ENCODE measurements at regions not wholly inside any gene's neighbourhood (a gene's known extent, or its start where the extent isn't known, plus 50 kb on each side); places are given as distances from the start of the nearest gene placed in this dataset.
A peak's percentile ranks its signal among the peaks of the same experiment; 100 is the strongest.

DNA sequence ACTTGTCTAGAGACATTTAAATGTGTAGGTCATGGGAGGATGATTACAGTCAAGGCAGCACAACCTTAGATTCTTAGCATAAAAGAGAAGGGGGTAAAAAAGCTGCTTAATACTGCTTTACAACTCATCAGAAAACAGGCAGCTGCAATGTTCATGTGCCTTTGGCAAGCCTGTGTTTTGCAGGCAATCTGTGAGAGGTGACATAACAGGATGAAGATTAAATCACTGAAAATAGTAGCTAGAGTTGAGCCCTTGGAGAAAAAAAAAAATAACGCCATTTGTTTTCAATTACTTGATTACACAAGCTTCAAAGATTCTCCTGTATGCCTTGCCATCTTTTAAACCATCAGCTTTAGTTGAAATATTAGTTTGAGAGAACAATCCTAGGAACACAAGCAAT, 847.6 kb upstream of the LCORL start:
- DNase-seq (ENCODE audit: low spot score) = no peak

- no peak for DNase-seq (ENCODE audit: low spot score)
Measured at GRCh38 chr4:18860836-18861530, 839.4 kb upstream of the LCORL start.

DNA sequence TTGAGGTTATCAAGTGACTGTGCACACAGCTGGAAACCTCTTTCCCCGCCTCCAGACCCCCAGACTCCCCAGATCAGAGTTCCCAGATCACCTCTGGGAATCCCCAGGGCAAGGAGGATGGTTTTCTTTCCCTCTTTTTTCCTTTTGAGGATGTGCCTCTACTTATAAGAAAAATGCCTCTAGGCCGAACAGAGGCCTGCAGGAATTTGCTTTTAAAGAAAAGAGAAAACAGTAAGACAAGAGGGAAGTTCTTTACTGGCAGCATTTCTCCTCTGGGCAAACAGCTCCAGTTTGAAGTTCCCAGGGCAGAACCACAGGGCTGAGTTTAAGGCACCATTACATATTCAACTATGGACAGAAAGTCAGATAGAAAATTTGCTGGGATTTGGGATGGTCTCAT, 837.9 kb upstream of the LCORL start:
- no peak for DNase-seq (ENCODE audit: low spot score)

DNA sequence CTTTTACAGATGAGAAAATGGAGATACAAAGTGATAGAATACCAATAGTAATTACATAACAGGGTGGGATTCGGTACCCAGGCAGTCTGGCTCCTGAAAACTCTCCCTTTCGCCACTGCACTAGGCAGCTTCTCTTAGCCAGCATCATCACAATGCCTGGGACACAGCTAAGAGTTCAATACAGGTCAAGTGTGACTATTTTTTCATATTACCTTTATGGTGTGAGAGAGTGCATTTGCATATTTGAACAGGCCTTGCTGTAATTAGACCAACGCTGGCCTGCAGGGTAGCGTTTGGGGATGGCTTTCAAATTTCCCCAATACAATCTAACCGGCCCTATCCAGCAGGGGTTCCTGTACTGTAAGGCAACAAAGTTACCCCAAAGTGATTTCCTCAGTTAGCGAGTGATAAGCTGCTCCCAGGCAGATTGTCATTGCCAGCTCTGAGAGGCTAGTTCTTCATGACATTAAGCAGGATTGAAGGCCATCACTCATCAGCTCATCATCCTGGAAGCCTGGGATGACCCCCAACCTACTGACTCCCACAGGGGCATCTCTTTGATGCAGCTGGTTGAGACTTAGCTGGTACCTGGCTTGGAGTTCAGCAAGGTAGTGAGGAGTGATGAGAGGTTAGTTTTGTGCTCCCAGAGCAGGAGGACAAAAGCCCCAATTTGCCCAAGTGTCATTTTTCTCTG, 836.8 kb upstream of the LCORL start:
- no peak for DNase-seq (ENCODE audit: low spot score)

- DNase-seq (ENCODE audit: low spot score) = no peak
Measured at GRCh38 chr4:18850867-18851266, 829.3 kb upstream of the LCORL start.

- DNase-seq (ENCODE audit: low spot score) = peak; percentile 20
Measured at GRCh38 chr4:18847249-18847890, 825.8 kb upstream of the LCORL start.

GRCh38 chr4:18846313-18846712, 824.8 kb upstream of the LCORL start:
- DNase-seq (ENCODE audit: low spot score) = no peak

DNA sequence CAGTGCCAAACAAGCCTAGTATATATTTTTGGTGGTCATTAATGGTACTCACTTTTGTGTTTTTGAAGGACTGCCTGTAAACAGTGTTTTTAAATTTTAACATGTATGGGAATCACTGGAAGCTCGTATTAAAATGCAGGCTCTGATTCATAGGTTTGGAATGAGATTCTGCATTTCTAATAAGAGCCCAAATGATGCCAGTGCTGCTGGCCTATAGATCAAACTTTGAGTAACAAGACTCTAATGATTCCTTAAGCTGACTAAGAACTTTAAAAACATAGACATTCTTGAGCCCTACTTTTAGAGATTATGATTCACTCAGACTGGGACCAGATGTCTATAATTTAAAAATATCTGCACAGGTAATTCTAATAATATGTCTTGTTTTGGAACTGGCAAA, 823.2 kb upstream of the LCORL start:
- no peak for DNase-seq (ENCODE audit: low spot score)

DNA sequence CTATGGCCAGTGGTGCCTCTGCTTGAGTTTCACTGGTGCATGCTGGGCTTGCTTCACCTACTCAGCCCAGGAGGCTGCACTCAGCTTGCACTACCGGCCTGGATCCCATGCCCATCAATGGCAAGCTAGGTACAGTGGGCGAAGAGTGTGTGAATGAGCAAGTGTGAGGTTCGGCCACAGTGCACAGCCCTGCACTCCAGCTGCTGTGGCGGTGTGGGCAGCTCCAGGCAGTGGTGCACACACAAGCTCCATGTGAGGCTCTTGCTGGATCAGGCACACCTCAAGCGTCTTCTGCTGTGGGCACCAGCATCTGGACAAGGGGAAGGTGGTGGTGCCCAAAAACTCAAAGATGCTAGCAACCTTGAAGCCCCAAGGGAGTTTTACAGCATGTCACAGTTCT, 820.9 kb upstream of the LCORL start:
- DNase-seq (ENCODE audit: low spot score) = no peak

DNA sequence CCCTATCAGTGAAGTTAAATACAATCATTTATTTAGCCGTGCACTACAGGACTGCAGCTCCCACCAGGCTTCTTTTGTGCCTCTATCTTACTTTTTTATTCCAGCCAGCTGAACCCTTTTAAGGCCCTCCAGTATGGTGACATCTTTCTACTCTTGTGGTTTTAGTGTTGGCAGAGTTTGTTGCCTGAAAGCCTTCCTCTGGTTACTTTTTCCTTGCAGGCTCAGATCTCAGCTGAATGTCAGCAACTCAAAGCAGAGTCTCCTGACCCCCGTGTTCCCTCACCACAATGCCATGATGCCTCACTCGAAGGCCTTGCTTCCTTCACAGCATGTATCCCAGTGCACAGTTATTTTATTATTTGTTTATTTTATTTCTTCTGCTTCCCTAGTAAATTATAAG, 818.9 kb upstream of the LCORL start:
- DNase-seq (ENCODE audit: low spot score) = no peak

DNA sequence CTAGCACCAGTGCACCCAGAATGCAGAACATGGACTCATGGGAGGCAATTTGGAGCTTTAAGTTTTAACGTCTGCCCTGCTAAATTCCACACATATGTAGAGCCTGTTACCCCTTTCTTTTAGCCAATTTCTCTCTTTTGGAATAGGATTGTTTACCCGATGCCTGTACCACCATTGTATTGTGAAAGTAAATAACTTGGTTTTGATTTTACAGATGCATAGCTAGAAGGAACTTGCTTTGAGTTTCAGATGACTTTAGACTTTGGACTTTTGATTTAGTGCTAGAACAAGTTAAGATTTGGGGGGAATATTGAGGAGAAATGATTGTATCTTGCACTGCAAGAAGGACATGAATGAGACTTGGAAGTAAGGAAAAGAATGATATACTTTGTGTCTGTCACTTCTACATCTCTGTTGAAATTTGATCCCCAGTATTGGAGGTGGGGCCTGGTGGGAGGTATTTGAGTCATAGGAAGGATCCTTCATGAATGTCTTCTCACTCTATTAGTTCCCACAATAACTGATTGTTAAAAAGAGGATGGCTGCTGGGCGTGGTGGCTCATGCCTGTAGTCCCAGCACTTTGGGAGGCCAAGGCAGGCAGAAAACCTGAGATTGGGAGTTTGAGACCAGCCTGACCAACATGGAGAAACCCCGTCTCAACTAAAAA, 794.8 kb upstream of the LCORL start:
- no peak for DNase-seq (ENCODE audit: low spot score)

- DNase-seq (ENCODE audit: low spot score) = no peak
Measured at GRCh38 chr4:18815779-18816173, 794.2 kb upstream of the LCORL start.

- no peak for DNase-seq (ENCODE audit: low spot score)
Measured at GRCh38 chr4:18815081-18815778, 793.7 kb upstream of the LCORL start.

DNA sequence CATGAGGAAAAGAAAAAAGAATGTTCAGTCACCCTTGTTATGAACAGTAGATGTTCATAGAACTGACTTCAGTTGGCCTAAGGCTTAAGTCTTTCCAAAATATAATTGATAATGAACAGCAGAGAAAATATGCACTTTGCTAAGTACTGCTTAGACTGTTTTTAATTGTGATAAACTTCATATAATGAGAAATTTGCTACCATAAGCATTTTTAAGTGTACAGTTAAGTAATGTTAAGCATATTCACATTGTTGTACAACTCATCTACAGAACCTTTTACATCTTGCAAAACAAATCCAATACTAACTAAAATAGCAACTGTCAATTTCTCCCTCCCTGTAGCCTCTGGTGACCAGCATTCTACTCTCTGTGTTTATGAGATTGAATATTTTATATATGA, 792.2 kb upstream of the LCORL start:
- no peak for DNase-seq (ENCODE audit: low spot score)

- no peak for DNase-seq (ENCODE audit: low spot score)
Measured at GRCh38 chr4:18813055-18813454, 791.5 kb upstream of the LCORL start.

DNA sequence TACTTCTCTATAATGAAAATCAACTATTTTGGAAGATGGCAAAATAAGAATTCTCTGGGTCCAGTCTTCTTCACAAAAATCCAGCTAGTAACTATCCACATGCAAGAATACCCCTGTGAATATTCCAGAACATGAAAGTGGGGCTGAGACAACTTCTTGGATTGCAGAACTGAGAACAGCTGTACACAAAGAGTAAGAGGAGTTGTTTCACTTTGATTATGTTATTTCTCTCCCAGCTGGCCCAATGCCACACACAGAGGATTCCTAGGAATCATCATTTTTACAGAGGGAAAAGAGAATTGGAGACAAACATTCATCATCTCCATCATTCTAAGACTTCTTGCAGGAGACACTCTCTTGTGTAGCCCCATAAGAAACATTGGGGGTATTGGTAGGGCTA, 782.2 kb upstream of the LCORL start:
- no peak for DNase-seq (ENCODE audit: low spot score)

- no peak for DNase-seq (ENCODE audit: low spot score)
Measured at GRCh38 chr4:18798123-18798522, 776.6 kb upstream of the LCORL start.

- no peak for DNase-seq (ENCODE audit: low spot score)
Measured at GRCh38 chr4:18795794-18796193, 774.2 kb upstream of the LCORL start.

GRCh38 chr4:18777190-18777930, 755.8 kb upstream of the LCORL start:
- DNase-seq (ENCODE audit: low spot score) = no peak

- no peak for DNase-seq (ENCODE audit: low spot score)
Measured at GRCh38 chr4:18767921-18768320, 746.4 kb upstream of the LCORL start.

GRCh38 chr4:18756671-18757070, 735.1 kb upstream of the LCORL start:
- no peak for DNase-seq (ENCODE audit: low spot score)

GRCh38 chr4:18754180-18754579, 732.6 kb upstream of the LCORL start:
- no peak for DNase-seq (ENCODE audit: low spot score)
